ENCODE measurements at regions not wholly inside any gene's neighbourhood (a gene's known extent, or its start where the extent isn't known, plus 50 kb on each side); places are given as distances from the start of the nearest gene placed in this dataset.

- Histone ChIP-seq H3K4me2 (no peak overlapping the region), H3K36me3 (replicated peaks in 1 of 2; ENCODE audit: control insufficient read depth in 1 of 2, insufficient read depth in 2 of 2, low read length in 1 of 2) (no peaks in the 10 kb centered on the region), H3K79me2 (ENCODE audit: insufficient read depth) (no peaks in the 10 kb centered on the region), H3K27me3 (ENCODE audit: insufficient read depth) (no peaks in the 10 kb centered on the region), H3F3A (replicated peaks; ENCODE audit: insufficient read depth) (no peaks in the 10 kb centered on the region), H3K9me3 (no peaks in the 10 kb centered on the region), H2AFZ (ENCODE audit: low read depth) (no peak overlapping the region), H3K27ac (ENCODE audit: low read depth in 2 of 2, low read length in 1 of 2) (no peak overlapping the region), H4K20me1 (ENCODE audit: insufficient read depth) (no peaks in the 10 kb centered on the region), H3K9me2 (no peaks in the 10 kb centered on the region), H3K4me1 (ENCODE audit: control insufficient read depth in 1 of 2, insufficient read depth in 2 of 2, low read depth in 1 of 2, low read length in 1 of 2) (no peaks in the 10 kb centered on the region), H3K9ac (no peak overlapping the region), H3K4me3 (ENCODE audit: low read depth in 2 of 2, low read length in 1 of 2) (no peak overlapping the region)
- POLR2A ChIA-PET = no interaction called here
- DNase-seq = no peak
- CTCF ChIA-PET = no interaction called here
- TF ChIP-seq GATA2 (CRISPR knock-in tag; IDR thresholded peaks at IDR 0.05) = no peak
- WGBS (ENCODE audit: low lambda C conversion rate) = 36% methylated on average over 3 of the region's 3 CpGs
Observed at GRCh38 chr7:124201768-124202349, 169.0 kb upstream of the TMEM229A start.

GRCh38 chr7:124196519-124196918, 163.7 kb upstream of the TMEM229A start:
- H3K4me2 ChIP-seq = no peak overlapping the region
- H3K79me2 ChIP-seq (ENCODE audit: insufficient read depth) = no peaks in the 10 kb centered on the region
- H3K36me3 ChIP-seq (replicated peaks in 1 of 2; ENCODE audit: control insufficient read depth in 1 of 2, insufficient read depth in 2 of 2, low read length in 1 of 2) = no peaks in the 10 kb centered on the region
- peaks cover 5% of the 10 kb centered on the region for H3F3A ChIP-seq (replicated peaks; ENCODE audit: insufficient read depth)
- no peaks in the 10 kb centered on the region for H3K9me2 ChIP-seq
- CTCF ChIA-PET = no interaction called here
- H3K27ac ChIP-seq (ENCODE audit: low read depth in 2 of 2, low read length in 1 of 2) = no peak overlapping the region
- peaks cover 0 to 2% of the 10 kb centered on the region in 2 experiments; a peak in 2 of 4 replicates for H3K4me1 ChIP-seq (ENCODE audit: control insufficient read depth in 1 of 2, insufficient read depth in 2 of 2, low read depth in 1 of 2, low read length in 1 of 2)
- DNase-seq = no peak
- H4K20me1 ChIP-seq (ENCODE audit: insufficient read depth) = no peaks in the 10 kb centered on the region
- POLR2A ChIA-PET = no interaction called here
- H3K9me3 ChIP-seq = no peaks in the 10 kb centered on the region
- H3K27me3 ChIP-seq (ENCODE audit: insufficient read depth) = no peaks in the 10 kb centered on the region
- WGBS (ENCODE audit: low lambda C conversion rate) = 13% methylated on average over 2 of the region's 2 CpGs
- TF ChIP-seq ZBTB33 (IDR thresholded peaks at IDR 0.05; ENCODE audit: borderline replicate concordance, low read depth) (no peak), EZH2phosphoT487 (IDR thresholded peaks at IDR 0.05; ENCODE audit: borderline replicate concordance, low read depth) (no peak), YY1 (IDR thresholded peaks at IDR 0.05; ENCODE audit: low read depth) (no peak), RCOR1 (IDR thresholded peaks at IDR 0.05; ENCODE audit: low read length) (no peak), GABPA (IDR thresholded peaks at IDR 0.05; ENCODE audit: low read depth) (no peak), JUND (IDR thresholded peaks at IDR 0.05) (no peak), POLR2AphosphoS5 (IDR thresholded peaks at IDR 0.05; ENCODE audit: low read depth, low read length) (no peak), CHD2 (IDR thresholded peaks at IDR 0.05; ENCODE audit: low read length, partially characterized antibody) (no peak), USF2 (IDR thresholded peaks at IDR 0.05; ENCODE audit: borderline replicate concordance, low read depth, low read length) (no peak), EP300 (IDR thresholded peaks at IDR 0.05; ENCODE audit: borderline replicate concordance in 1 of 2, low read depth in 1 of 2, low read length in 1 of 2) (no peak), TCF12 (IDR thresholded peaks at IDR 0.05) (no peak), FOXM1 (IDR thresholded peaks at IDR 0.05; ENCODE audit: low read depth) (no peak)
- no peak overlapping the region for H3K4me3 ChIP-seq (ENCODE audit: low read depth in 2 of 2, low read length in 1 of 2)
- H2AFZ ChIP-seq (ENCODE audit: low read depth) = no peak overlapping the region
- no peak overlapping the region for H3K9ac ChIP-seq

Measured in SK-N-SH (cell line).